ENCODE measurements at regions not wholly inside any gene's neighbourhood (a gene's known extent, or its start where the extent isn't known, plus 50 kb on each side); places are given as distances from the start of the nearest gene placed in this dataset.

DNA sequence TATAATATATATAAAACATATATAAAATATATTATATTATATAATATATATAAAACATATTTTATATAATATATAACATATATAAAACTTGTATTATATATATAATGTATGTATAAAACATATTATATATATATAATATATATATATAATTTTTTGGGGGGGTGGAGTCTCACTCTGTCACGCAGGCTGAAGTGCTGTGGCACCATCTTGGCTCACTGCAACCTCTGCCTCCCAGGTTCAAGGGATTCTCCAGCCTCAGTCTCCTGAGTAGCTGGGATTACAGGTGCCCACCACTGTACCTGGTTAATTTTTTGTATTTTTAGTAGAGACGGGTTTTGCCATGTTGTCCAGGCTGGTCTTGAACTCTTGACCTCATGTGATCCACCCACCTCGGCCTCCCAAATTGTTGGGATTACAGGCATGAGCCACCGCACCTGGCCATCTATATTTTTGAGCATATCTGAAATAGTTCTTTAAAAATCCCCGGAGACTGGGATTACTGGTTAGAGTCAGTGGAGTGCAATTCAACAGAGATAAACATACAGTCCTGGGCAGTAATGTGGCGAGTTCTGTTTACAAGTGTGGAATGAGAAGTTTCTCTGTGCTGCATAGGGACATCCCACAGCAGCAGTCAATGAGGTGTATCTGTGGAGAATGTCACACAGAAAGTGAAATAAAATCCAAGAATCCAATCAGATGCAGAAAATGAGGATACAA lies 208.4 kb downstream of the MYCN start:
- H3K27me3 Mint-ChIP-seq: peaks cover 4% of the 10 kb centered on the region

DNA sequence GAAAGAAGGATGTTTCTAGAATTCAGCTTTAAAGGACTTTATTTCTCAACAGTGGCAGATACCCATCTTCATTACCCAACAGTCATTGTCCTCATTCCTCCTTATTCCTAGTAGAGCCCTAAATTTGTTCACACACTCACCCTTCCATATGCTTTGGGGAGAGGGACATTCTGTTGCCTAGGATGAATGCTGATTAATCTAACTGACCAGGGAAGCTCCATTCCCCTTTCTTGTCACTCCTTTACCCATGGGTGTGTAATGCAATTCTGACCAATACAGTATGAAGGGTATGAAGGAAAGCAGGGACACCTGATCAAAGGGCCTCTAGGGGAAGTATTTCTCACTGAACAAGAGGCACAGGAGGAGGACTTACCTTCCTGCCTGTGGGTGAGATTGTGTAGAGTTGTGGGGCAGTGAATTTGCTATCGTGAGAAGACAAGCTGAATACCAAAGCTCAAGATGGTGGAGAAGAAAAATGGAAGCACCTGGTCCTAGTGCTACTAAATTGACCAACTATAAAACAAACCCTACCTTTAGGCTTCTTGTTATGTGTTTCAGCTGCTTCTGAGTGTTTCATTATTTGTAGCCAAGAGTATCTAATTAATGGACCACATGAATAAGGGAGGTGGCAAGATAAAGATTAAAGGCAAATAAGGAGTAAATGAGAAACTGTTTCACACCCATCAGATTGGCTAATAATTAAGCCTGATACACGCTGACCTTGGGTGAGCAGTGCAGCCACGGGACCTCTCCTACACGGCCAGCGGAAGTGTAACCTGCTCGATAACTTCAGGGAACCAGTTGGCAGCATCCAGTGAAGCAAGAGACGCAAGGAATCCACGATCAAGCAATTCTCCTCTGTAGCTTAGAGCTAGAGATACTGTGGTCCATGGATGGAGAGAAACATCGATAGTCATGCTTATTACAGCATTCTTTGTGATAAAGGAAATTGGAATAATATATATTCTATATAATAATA lies 202.3 kb downstream of the MYCN start:
- Mint-ChIP-seq H3K4me1 (no peaks in the 10 kb centered on the region), H3K27ac (no peak overlapping the region), H3K4me3 (no peak overlapping the region), H3K9me3 (peaks cover 0 to 5% (median 0%) of the 10 kb centered on the region in 3 donors), H3K36me3 (no peaks in the 10 kb centered on the region), H3K27me3 (no peaks in the 10 kb centered on the region)

More for the DNA sequence above, 208.4 kb downstream of the MYCN start:
- H3K9me3 Mint-ChIP-seq: peaks cover 0 to 2% (median 1%) of the 10 kb centered on the region in 3 donors
- H3K36me3 Mint-ChIP-seq: no peaks in the 10 kb centered on the region
- no peak overlapping the region for H3K4me3 Mint-ChIP-seq
- no peak overlapping the region for H3K27ac Mint-ChIP-seq
- no peaks in the 10 kb centered on the region for H3K4me1 Mint-ChIP-seq

DNA sequence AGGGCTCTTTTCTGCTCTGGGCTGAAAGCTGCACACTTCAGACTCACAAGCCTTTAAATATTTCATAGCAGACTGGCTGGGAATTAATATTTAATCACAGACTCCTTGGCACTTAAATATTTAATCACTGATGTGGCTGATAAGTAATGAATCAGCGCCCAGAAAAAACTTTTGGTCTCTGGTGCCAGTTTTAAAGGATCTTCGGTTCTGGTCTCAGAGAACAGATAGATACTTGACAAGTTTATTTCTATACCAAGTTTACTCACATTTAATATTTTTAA lies 201.2 kb downstream of the MYCN start:
- Mint-ChIP-seq H3K27ac (no peak overlapping the region), H3K9me3 (peaks cover 0 to 5% (median 0%) of the 10 kb centered on the region in 3 donors), H3K27me3 (no peaks in the 10 kb centered on the region), H3K4me1 (no peaks in the 10 kb centered on the region), H3K36me3 (no peaks in the 10 kb centered on the region), H3K4me3 (no peak overlapping the region)

DNA sequence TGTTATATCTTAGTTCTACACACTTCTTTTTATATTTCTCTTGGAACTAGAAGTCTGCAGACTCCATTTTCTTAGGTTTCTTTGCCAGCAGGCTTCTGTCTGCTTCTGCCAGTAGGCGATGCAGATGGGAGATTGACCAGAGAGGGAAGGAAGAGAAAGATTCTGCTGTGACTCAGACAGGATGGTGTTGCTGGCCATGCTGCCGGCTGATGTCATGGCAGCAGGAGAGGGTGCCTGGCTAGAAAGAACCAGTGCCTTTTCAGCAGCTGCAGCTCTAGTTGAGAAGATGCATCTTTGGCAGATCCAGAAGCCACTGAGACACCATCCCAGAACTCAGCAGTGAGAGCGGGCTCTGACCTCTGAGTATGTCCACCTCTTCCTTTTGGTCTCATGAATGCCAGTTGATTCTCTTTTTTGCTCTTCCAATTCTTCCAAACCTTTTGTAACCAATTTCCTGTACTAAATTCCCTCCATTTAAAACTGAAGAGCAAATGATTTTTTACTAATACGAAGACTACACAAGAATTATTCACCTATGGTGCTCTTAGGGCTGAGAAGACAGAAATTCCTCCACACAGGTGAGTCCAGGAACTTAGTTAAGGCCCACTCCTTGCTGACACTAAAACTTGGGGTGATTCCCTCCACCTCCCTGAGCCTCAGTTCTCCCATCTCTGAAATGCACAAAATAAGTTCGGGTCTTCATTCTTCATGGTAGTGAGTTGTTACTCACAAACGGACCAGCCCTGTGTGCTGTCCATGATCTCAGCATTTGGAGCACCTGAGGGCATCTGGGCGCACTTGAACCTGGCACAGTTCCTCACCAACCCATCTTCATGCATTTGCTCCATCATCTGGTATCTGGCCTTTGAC lies 200.7 kb downstream of the MYCN start:
- H3K9me3 Mint-ChIP-seq: peaks cover 0 to 5% (median 0%) of the 10 kb centered on the region in 3 donors
- H3K4me1 Mint-ChIP-seq: no peaks in the 10 kb centered on the region
- H3K27me3 Mint-ChIP-seq: no peaks in the 10 kb centered on the region
- no peak overlapping the region for H3K27ac Mint-ChIP-seq
- no peaks in the 10 kb centered on the region for H3K36me3 Mint-ChIP-seq
- H3K4me3 Mint-ChIP-seq: no peak overlapping the region

DNA sequence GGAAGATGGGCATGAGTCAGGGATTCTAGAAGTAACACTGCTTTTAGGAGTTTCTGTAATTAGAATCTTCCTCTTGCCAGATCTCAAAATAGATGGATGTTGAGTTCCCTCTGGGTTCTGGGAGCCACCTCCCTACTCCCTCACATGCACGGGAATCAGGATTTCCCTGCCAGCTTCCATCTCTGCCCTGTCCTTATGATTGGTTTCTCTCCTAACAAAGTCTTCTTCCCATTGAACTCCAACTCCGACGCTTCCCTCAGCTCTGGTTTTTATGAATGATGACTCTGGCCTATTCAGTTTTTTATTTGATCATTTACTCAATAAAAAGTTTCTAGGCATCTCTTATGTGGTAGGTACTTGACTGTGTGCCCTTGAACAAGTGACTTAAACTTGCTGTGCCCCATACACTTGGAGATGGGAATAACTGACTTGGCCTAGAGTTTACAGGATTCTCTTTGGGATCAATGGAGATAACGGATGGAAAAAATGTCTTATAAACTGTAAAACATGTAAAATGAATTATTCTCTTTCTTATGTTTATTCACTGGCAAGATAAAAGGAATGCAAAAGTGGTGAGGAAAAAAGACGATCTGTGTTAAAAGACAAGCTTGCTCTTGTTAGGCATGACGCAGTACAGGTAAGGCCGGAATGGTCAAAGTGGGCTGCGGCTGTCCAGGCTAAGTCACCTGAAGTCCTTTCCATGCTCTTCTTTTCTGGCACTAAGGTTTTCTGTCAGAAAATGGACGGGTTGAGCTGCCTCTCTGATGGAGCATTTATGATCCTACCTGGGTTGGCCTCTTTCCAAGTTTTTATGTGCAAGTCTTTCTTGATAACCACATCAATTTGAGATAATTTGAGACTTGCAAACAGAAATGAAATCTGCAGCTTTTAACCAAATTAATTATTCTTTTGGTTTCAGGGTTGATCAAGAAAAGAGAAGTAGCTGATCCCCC lies 199.6 kb downstream of the MYCN start:
- Mint-ChIP-seq H3K27me3 (no peaks in the 10 kb centered on the region), H3K36me3 (no peaks in the 10 kb centered on the region), H3K4me1 (no peaks in the 10 kb centered on the region), H3K27ac (no peak overlapping the region), H3K9me3 (peaks cover 0 to 5% (median 0%) of the 10 kb centered on the region in 3 donors), H3K4me3 (no peak overlapping the region)

DNA sequence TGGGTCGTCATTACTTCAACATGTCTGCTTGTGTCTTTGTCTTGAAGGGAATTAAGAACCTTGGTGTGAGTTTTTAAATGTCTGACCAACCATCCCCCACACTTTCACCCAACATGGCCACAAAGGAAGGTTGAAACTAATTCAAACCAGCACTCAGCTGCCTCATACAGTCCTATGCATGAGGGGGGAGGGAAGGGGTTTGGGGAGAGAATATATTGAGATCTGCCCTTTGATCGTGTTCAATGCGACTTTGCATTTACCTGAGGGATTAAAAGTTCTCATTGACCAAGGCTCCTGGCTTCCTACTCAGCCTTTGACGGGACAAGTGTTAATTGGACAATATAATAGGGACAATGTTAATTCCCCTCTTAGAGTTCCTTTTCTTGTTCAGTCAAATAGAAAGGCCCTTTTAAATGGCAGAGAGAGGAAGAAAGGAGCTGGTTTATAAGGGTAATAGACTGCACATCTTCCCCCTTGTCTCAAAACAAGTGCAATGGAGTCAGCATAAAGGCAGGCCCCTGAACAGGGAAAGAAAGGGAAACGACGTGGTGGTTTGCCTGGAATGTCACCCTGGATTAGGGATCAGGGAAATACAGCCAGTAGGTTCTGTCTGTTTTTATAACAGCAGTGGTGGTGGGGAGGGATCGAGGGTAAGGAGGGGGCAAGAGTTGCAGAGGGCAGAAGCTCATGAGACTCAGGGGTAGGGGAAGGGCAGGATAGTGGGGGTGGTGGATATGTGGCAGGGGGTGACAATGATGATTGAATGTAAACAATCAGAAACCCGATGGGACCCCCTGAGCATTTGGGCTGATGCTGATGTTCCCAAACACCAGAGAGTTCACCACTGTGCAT lies 198.7 kb downstream of the MYCN start:
- H3K4me3 Mint-ChIP-seq: no peak overlapping the region
- no peaks in the 10 kb centered on the region for H3K4me1 Mint-ChIP-seq
- H3K27me3 Mint-ChIP-seq: no peaks in the 10 kb centered on the region
- peaks cover 0 to 5% (median 0%) of the 10 kb centered on the region in 3 donors for H3K9me3 Mint-ChIP-seq
- H3K27ac Mint-ChIP-seq: no peak overlapping the region
- no peaks in the 10 kb centered on the region for H3K36me3 Mint-ChIP-seq

DNA sequence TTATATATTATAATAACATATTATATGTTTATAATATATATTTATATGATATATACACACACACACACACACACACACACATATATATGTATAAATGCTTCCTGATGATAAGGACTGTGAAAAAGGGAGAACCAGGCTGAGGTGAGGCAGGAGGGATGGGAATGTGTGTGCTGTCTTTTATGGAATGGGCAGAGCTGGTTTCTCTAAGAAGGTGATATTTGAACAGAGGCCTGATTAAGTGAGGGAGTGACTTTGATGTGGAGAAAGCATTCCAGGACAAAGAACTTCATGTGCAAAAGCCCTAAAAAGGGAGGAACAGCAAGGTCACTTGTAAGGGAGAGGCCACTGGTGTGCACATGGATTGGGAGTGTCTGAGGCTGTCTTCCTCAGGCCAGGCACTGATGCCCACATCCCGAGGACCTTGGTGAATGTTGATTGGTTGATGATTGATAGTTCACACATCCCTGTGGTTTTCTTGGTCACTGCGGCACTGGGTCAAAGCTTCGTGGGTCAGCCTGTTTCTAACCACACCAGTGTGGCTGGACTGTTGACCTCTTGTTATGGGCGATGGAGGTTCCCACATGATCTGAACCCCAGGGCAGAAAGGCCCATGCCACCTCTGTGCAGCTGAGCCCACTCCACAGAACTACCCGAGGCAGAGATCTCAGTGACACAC lies 196.9 kb downstream of the MYCN start:
- Mint-ChIP-seq H3K4me3 (no peak overlapping the region), H3K27me3 (no peaks in the 10 kb centered on the region), H3K27ac (no peak overlapping the region), H3K36me3 (no peaks in the 10 kb centered on the region), H3K4me1 (no peaks in the 10 kb centered on the region), H3K9me3 (peaks cover 0 to 5% (median 0%) of the 10 kb centered on the region in 3 donors)

DNA sequence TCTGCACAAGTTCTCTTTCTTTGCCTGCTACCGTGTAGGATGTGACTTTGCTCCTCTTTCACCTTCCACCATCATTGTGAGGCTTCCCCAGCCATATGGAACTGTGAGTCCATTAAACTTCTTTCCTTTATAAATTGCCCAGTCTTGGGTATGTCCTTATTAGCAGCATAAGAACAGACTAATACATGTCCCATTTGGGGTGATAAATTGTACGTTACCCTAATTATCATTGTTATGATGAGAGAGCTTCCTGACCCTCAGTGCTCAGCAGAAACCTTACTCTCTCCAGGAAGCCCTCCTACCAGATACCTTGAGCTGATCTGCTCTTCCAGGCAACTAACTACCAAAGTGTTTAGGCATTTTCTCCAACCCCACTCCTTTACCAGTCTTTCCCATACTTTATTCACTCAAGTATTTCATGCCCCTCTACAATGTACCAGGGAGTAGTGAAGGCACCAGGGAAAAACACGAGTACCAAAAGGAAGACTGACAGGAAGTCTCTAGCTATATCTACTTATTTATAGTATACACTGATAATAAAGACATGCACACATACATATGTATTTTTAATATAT lies 196.2 kb downstream of the MYCN start:
- H3K4me3 Mint-ChIP-seq: no peak overlapping the region
- H3K36me3 Mint-ChIP-seq: no peaks in the 10 kb centered on the region
- H3K4me1 Mint-ChIP-seq: no peaks in the 10 kb centered on the region
- H3K27ac Mint-ChIP-seq: no peak overlapping the region
- H3K9me3 Mint-ChIP-seq: peaks cover 0 to 5% (median 0%) of the 10 kb centered on the region in 3 donors
- no peaks in the 10 kb centered on the region for H3K27me3 Mint-ChIP-seq

DNA sequence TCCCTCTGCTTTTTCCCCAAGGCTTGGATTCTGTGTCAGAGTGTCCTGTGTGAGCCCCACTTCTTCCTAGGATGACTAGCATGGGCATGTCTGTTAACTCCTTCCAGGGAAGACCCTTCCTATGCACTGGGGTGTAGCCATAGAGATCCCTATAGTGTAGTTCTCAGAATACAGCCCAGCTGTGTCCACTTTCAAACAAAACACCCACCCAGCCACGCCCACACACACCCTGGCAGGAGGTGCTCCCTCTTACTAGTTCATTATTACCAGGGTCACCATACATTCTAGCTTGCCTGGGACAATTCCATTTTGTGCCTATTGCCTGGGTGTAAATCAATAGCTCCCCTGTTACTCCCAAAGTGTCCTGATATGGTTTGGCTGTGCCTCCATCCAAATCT lies 195.6 kb downstream of the MYCN start:
- Mint-ChIP-seq H3K27ac (no peak overlapping the region), H3K4me1 (no peaks in the 10 kb centered on the region), H3K9me3 (peaks cover 0 to under 1% (median 0%) of the 10 kb centered on the region in 3 donors), H3K27me3 (no peaks in the 10 kb centered on the region), H3K36me3 (no peaks in the 10 kb centered on the region), H3K4me3 (no peak overlapping the region)

DNA sequence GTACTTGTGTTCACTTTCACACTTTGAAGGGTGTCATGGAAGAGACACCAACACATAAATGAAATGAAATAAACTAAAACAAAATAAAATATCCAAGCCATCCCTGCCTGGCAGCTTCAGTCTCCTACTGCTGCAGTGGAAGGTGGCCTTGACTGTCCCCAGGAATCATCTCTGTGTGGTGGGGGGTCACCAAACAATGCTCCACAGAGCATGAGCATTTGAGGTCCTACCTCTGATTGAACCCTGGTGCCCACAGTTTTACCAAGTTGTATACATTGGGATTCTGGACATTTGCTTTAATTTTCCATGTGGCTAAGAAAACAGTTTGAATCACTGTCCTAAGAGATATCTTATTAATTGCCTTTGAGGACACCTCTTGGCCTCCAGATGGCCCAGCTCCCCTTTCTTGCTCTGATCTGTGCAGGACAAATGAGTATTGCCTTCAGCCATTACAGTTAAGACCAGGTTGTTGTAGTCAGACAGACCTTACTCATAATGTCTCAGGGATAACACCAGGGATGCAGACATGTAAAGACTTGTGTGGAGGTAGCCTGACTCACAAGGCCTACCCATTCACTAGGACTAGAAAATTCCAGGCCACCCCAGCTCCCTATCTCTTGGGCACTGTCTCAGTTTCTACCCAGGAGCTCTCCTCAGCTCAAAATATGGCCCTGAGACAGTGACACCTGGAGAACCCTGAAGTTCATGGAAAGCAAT lies 195.0 kb downstream of the MYCN start:
- no peak overlapping the region for H3K4me3 Mint-ChIP-seq
- no peak overlapping the region for H3K27ac Mint-ChIP-seq
- no peaks in the 10 kb centered on the region for H3K4me1 Mint-ChIP-seq
- H3K36me3 Mint-ChIP-seq: no peaks in the 10 kb centered on the region
- no peaks in the 10 kb centered on the region for H3K9me3 Mint-ChIP-seq
- no peaks in the 10 kb centered on the region for H3K27me3 Mint-ChIP-seq

DNA sequence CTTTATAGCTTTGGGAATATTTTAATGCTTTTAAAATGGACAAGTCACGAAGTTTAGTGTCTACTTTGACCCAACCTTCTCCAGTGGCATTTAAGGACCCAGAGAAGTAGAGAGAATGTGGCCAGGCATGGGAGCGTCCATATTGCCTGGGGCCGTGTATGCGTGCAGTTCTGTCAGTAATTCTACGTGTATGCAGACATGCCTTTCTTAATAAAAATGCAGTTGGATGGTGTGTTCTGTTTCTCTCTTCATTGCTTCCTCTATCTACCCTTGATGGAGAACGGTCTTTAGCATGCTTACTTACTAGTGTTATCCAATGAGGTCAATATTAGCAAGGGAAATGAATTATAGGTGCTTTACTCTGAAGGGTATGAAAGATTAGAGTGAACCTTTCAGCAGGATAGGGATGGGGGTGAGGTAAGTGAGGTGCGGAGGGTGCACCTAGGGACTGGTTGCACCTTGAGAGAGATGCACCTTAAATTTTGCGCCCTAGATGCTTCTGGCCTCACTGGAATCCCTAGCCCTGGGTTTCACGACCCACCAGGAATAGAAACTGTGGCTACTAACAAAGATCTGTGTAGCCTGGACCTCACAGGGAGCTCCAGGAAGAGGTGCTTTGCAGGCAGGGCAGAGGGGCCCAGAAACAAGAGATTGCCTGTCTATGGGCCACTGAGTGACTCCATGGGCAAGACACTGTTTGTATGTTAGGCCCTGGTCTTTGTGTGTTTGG lies 194.3 kb downstream of the MYCN start:
- no peak overlapping the region for H3K27ac Mint-ChIP-seq
- H3K27me3 Mint-ChIP-seq: no peaks in the 10 kb centered on the region
- no peaks in the 10 kb centered on the region for H3K36me3 Mint-ChIP-seq

DNA sequence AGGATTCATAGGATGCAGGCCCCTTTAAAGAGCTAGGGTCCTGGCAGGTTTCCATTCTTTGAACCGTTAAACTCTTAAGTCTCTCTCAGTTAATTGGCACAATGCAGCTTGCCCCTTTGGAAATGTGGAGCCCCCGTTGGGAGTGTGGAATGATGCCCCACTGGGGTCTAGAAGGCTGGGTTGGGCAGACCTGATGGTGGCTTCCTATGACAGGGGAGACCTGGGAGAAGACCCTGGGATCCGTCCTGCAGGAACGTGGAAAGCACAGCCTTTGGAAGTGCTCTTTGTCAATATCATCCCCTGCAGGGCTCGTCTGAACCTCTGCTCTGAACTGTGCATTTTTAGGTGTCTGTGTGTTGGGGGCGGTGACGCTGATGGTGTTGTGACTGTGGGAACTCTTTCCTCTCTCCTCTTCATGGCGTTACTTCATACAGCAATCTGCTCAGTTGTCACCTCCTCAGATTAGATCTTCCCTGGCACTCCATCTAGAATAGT lies 190.6 kb downstream of the MYCN start:
- Mint-ChIP-seq H3K36me3 (no peaks in the 10 kb centered on the region), H3K27ac (no peak overlapping the region), H3K9me3 (no peaks in the 10 kb centered on the region), H3K4me3 (no peak overlapping the region), H3K27me3 (no peaks in the 10 kb centered on the region), H3K4me1 (no peaks in the 10 kb centered on the region)

More for the DNA sequence above, 194.3 kb downstream of the MYCN start:
- H3K4me1 Mint-ChIP-seq: no peaks in the 10 kb centered on the region
- no peak overlapping the region for H3K4me3 Mint-ChIP-seq
- H3K9me3 Mint-ChIP-seq: no peaks in the 10 kb centered on the region
